Left ventricle myocardium inferior (tissue), 1 donor: ENCODE measurements at regions not wholly inside any gene's neighbourhood (a gene's known extent, or its start where the extent isn't known, plus 50 kb on each side); places are given as distances from the start of the nearest gene placed in this dataset.

Experiments
- DNase-seq: peaks from one replicate; pipeline ENCODE4 v3.0.0-alpha.2; 2020
- H3K27ac ChIP-seq: fragments of 200-600 bp; replicated peaks from 2 replicates; pipeline ENCODE4 v1.8.0; 2021
- H3K27me3 ChIP-seq: fragments of 200-600 bp; 2 replicates; pipeline ENCODE4 v1.8.0; 2021; ENCODE audit warnings: low read depth
- H3K36me3 ChIP-seq: fragments of 200-600 bp; 2 replicates; pipeline ENCODE4 v1.8.0; 2021
- H3K4me1 ChIP-seq: fragments of 200-600 bp; 2 replicates; pipeline ENCODE4 v1.8.0; 2021
- H3K4me3 ChIP-seq: fragments of 200-600 bp; 2 replicates; pipeline ENCODE4 v1.8.0; 2021; ENCODE audit warnings: mild to moderate bottlenecking, moderate library complexity
- H3K9me3 ChIP-seq: fragments of 200-600 bp; replicated peaks from 2 replicates; pipeline ENCODE4 v1.8.0; 2021
- intact Hi-C: fragments of 100-400 bp; cut with micrococcal nuclease; formaldehyde crosslinking; loops from one replicate; pipeline ENCODE4 v1.11.0; 2022
- TF ChIP-seq, protein P1 (sequence below): fragments of 200-600 bp; IDR thresholded peaks from 2 replicates; pipeline ENCODE4 v1.8.0; 2021; ENCODE audit warnings: antibody characterized with exemption, mild to moderate bottlenecking, borderline replicate concordance
- donor health status: DM: no; HTN: yes; CAD: no; lungs with severe emphysema.

- Histone ChIP-seq H3K4me3 (no peak overlapping the region), H3K36me3 (no peaks in the 10 kb centered on the region), H3K27ac (no peak overlapping the region), H3K27me3 (no peaks in the 10 kb centered on the region), H3K9me3 (no peaks in the 10 kb centered on the region), H3K4me1 (peaks cover 21% of the 10 kb centered on the region)
- intact Hi-C loops: no loop called here
- no peak for DNase-seq
- TF ChIP-seq, protein P1, sequence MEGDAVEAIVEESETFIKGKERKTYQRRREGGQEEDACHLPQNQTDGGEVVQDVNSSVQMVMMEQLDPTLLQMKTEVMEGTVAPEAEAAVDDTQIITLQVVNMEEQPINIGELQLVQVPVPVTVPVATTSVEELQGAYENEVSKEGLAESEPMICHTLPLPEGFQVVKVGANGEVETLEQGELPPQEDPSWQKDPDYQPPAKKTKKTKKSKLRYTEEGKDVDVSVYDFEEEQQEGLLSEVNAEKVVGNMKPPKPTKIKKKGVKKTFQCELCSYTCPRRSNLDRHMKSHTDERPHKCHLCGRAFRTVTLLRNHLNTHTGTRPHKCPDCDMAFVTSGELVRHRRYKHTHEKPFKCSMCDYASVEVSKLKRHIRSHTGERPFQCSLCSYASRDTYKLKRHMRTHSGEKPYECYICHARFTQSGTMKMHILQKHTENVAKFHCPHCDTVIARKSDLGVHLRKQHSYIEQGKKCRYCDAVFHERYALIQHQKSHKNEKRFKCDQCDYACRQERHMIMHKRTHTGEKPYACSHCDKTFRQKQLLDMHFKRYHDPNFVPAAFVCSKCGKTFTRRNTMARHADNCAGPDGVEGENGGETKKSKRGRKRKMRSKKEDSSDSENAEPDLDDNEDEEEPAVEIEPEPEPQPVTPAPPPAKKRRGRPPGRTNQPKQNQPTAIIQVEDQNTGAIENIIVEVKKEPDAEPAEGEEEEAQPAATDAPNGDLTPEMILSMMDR: no peak
These were observed 286.3 kb upstream of the VLDLR start for GRCh38 chr9:2335260-2335659.

GRCh38 chr9:2336055-2336454, 285.5 kb upstream of the VLDLR start:
- Histone ChIP-seq H3K27ac (no peak overlapping the region), H3K27me3 (no peaks in the 10 kb centered on the region), H3K4me1 (peaks cover 21% of the 10 kb centered on the region), H3K9me3 (no peaks in the 10 kb centered on the region), H3K36me3 (no peaks in the 10 kb centered on the region), H3K4me3 (no peak overlapping the region)
- no peak for DNase-seq
- TF ChIP-seq, protein P1: peak; percentile 40
- intact Hi-C loops: no loop called here

- TF ChIP-seq, protein P1: no peak
- Histone ChIP-seq H3K36me3 (no peaks in the 10 kb centered on the region), H3K4me1 (peaks cover 21% of the 10 kb centered on the region), H3K4me3 (no peak overlapping the region), H3K9me3 (no peaks in the 10 kb centered on the region), H3K27me3 (no peaks in the 10 kb centered on the region), H3K27ac (no peak overlapping the region)
- intact Hi-C loops: no loop called here
- DNase-seq: no peak
These were observed 284.5 kb upstream of the VLDLR start for GRCh38 chr9:2337131-2337530.

- peaks cover 21% of the 10 kb centered on the region for H3K4me1 ChIP-seq
- no peaks in the 10 kb centered on the region for H3K36me3 ChIP-seq
- H3K27me3 ChIP-seq: no peaks in the 10 kb centered on the region
- DNase-seq: peak; percentile 18
- TF ChIP-seq, protein P1: no peak
- no peak overlapping the region for H3K4me3 ChIP-seq
- H3K27ac ChIP-seq: peak overlapping the region; percentile 29
- no peaks in the 10 kb centered on the region for H3K9me3 ChIP-seq
- intact Hi-C loops: no loop called here
These were observed 284.0 kb upstream of the VLDLR start for GRCh38 chr9:2337627-2338026.

DNA sequence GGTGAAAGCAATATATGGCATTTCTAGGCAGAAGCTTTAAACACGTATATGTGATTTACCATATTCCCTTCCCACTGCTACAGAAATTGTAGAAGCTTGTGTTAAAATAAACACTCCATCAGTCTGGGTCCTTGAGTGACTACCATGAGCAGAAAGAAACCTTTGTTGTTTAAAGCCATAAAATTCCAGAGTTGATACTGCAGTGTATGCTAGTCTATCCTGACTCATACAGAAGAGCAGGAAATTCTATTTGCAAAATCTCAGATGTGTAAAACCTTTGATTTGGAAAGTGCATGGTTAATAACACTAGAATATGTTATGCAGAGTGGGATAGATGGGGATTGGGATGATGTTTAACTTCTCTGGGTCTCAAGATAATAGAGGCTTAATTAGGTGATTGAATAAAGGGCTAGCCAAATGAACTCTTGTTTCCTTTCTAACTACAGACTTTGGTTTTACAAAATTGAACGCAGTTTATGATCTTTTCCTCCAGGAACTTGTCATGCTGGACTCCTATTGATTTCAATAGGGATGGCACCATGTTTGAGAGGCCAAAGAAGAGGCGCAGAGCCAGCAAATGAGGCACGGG, 282.7 kb upstream of the VLDLR start:
- intact Hi-C loops: no loop called here
- H3K4me3 ChIP-seq: no peak overlapping the region
- no peaks in the 10 kb centered on the region for H3K9me3 ChIP-seq
- H3K27me3 ChIP-seq: no peaks in the 10 kb centered on the region
- no peak for DNase-seq
- no peak overlapping the region for H3K27ac ChIP-seq
- H3K4me1 ChIP-seq: peaks cover 21% of the 10 kb centered on the region
- TF ChIP-seq, protein P1: no peak
- H3K36me3 ChIP-seq: no peaks in the 10 kb centered on the region
